GM12872 (cell line): ENCODE measurements at regions not wholly inside any gene's neighbourhood (a gene's known extent, or its start where the extent isn't known, plus 50 kb on each side); places are given as distances from the start of the nearest gene placed in this dataset.

Experiments
- CTCF ChIP-seq: IDR thresholded peaks from 3 replicates; pipeline ENCODE4 v1.5.1; 2011; ENCODE audit warnings: low read depth, mild to moderate bottlenecking, low read length, moderate library complexity; ENCODE audit not compliant: insufficient read depth

DNA sequence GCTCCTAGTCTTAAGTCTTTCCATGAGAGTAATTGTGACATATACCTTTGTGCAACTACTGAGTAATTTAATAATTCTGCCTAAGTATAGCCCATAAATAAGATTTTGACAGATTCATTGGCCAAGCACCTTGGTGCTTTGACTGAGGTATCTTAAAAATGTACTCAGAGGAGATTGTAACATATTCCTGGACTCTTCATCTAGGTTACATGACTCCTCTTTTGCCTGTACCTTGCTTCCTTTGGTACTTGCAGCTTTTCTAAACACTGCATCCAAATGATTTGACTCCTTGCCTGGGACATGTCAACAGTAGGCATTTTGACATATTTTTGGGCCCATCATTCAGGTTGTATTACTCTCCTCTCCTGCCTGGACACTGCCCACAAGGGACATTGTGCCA, 1125.0 kb upstream of the AMELY start:
- TF ChIP-seq CTCF: no peak

GRCh38 chrY:8035653-8036052, 1124.1 kb upstream of the AMELY start:
- no peak for TF ChIP-seq CTCF

- TF ChIP-seq CTCF: no peak
These were observed 1123.1 kb upstream of the AMELY start for GRCh38 chrY:8034673-8035072.

GRCh38 chrY:8033200-8033599, 1121.6 kb upstream of the AMELY start:
- no peak for TF ChIP-seq CTCF

GRCh38 chrY:8020540-8020939, 1109.0 kb upstream of the AMELY start:
- no peak for TF ChIP-seq CTCF

- no peak for TF ChIP-seq CTCF
These were observed 1100.0 kb upstream of the AMELY start for GRCh38 chrY:8011515-8011914.

DNA sequence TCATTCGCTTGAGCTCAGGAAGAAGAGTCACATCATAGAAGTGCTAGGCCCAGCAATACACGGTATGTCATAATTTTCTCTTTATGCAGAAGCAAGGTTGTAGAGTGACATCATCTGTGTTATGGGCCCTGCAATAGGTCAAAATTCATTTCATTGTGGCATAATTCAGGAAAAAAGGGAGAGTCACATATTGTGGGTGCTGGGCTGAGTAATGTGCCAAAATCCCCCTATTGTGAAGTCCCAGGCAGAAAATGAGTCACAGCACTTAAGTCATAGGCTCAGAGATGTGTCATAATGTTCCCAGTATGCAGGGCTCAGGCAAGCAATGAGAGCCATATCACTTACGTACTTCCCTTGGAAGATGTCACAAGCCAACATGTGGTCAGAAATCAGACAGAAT, 1092.6 kb upstream of the AMELY start:
- no peak for TF ChIP-seq CTCF

DNA sequence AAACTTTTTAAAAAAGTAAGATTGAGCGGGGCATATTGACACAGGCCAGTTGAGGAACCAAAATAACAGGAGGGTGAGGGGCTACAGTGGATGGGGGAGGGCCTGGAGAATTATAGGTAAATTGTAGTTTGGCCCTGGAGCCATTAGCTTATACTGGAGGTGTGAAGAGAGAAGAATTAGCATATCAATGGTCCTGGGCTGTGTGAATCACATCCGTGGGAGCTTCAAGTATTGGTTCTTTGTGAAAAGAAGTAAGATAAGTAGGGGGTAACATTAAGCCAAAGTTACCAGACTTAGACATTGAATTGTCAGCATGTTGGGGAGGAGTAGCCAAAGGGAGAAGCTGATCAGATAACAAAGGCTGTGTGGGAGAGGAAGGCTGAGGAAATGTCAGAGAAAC, 1085.2 kb upstream of the AMELY start:
- no peak for TF ChIP-seq CTCF
